ENCODE measurements at regions not wholly inside any gene's neighbourhood (a gene's known extent, or its start where the extent isn't known, plus 50 kb on each side); places are given as distances from the start of the nearest gene placed in this dataset.

DNA sequence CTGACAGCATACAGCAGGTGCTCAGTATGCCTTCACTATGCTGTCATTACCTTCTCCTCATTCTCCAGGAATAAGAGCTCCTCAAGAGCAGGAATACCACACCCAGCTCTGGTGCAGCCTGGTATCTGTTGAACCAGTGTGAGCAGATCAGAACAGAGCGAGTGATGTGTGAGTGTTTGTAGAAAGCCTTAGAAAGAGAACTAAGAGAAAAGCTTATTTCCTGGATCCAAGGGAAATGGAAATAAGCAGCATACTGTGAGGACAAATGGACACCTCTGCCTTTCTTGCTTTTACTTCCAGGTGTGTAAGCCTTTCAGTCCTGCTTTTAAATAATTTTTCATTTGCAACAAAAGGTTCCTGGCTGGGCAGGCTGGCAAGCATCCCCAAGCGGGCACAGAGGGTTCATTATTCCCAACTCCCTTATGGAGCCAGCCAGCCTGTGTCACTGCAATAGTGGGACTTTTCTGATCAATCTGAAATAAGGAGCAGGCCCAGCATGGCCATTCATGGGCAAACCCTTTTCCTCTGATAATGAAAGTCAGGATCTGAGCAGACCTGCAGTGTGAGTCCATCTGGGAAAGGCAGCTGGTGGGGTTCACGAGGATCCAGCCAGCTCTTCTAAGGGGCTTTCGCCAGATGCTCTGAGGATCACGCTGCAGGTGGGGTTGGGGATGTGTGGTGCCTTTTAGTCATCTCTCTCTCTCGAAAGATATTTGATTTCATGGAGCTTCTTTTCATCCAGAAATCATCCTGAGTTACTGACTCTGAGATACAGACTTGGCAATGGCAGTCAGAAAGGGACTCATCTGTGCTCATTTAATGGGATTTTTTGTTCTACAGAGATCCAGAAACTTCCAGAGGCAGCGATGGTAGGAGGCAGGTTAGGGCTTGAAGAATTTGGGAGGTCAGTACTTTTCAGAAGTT lies 594.9 kb upstream of the CFAP20DC start:
- intact Hi-C loops (cut with micrococcal nuclease; ENCODE audit: unreplicated experiment) = no loop called here
- ChIA-PET CTCF (no interaction called here), POLR2A (ENCODE audit: low non-redundant PET) (no interaction called here)
- H3K9me3 ChIP-seq (ENCODE audit: low read depth, low read length, poor library complexity, severe bottlenecking) = no peaks in the 10 kb centered on the region
- H3K4me3 ChIP-seq (ENCODE audit: low read depth, low read length, poor library complexity, severe bottlenecking) = no peak overlapping the region
- no peak for TF ChIP-seq EZH2 (IDR thresholded peaks at IDR 0.05; ENCODE audit: borderline replicate concordance, low read depth, low read length, poor library complexity, severe bottlenecking)
- TF ChIP-seq, protein P1, sequence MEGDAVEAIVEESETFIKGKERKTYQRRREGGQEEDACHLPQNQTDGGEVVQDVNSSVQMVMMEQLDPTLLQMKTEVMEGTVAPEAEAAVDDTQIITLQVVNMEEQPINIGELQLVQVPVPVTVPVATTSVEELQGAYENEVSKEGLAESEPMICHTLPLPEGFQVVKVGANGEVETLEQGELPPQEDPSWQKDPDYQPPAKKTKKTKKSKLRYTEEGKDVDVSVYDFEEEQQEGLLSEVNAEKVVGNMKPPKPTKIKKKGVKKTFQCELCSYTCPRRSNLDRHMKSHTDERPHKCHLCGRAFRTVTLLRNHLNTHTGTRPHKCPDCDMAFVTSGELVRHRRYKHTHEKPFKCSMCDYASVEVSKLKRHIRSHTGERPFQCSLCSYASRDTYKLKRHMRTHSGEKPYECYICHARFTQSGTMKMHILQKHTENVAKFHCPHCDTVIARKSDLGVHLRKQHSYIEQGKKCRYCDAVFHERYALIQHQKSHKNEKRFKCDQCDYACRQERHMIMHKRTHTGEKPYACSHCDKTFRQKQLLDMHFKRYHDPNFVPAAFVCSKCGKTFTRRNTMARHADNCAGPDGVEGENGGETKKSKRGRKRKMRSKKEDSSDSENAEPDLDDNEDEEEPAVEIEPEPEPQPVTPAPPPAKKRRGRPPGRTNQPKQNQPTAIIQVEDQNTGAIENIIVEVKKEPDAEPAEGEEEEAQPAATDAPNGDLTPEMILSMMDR (conservative IDR thresholded peaks at IDR 0.05; ENCODE audit: low read depth, low read length) = no peak
- no TSS peak for BruUV-seq (replicated peaks)
- H3K27ac ChIP-seq (ENCODE audit: low read depth, low read length, poor library complexity, severe bottlenecking) = no peak overlapping the region
- no peaks in the 10 kb centered on the region for H3K36me3 ChIP-seq (ENCODE audit: insufficient read depth, low read length, poor library complexity, severe bottlenecking)
- no peaks in the 10 kb centered on the region for H3K4me1 ChIP-seq (ENCODE audit: insufficient read depth, low read length, poor library complexity, severe bottlenecking)
- DNase-seq (ENCODE audit: low spot score) = no peak
- H3K27me3 ChIP-seq (replicated peaks; ENCODE audit: insufficient read depth, low read depth, low read length, poor library complexity) = peaks cover 15% of the 10 kb centered on the region

GRCh38 chr3:59641169-59641899 lies 591.5 kb upstream of the CFAP20DC start:
- BruUV-seq (replicated peaks) = no TSS peak
- no peaks in the 10 kb centered on the region for H3K4me1 ChIP-seq (ENCODE audit: insufficient read depth, low read length, poor library complexity, severe bottlenecking)

GRCh38 chr3:59632760-59633573 lies 583.1 kb upstream of the CFAP20DC start:
- ChIA-PET POLR2A (ENCODE audit: low non-redundant PET) (no interaction called here), CTCF (no interaction called here)
- no peak overlapping the region for H3K4me3 ChIP-seq (ENCODE audit: low read depth, low read length, poor library complexity, severe bottlenecking)
- H3K4me1 ChIP-seq (ENCODE audit: insufficient read depth, low read length, poor library complexity, severe bottlenecking) = no peaks in the 10 kb centered on the region
- H3K36me3 ChIP-seq (ENCODE audit: insufficient read depth, low read length, poor library complexity, severe bottlenecking) = no peaks in the 10 kb centered on the region
- DNase-seq (ENCODE audit: low spot score) = no peak
- intact Hi-C loops (cut with micrococcal nuclease; ENCODE audit: unreplicated experiment) = no loop called here
- TF ChIP-seq, protein P1 (conservative IDR thresholded peaks at IDR 0.05; ENCODE audit: low read depth, low read length) = no peak
- TF ChIP-seq EZH2 (IDR thresholded peaks at IDR 0.05; ENCODE audit: borderline replicate concordance, low read depth, low read length, poor library complexity, severe bottlenecking) = no peak
- no peaks in the 10 kb centered on the region for H3K27me3 ChIP-seq (replicated peaks; ENCODE audit: insufficient read depth, low read depth, low read length, poor library complexity)
- no peaks in the 10 kb centered on the region for H3K9me3 ChIP-seq (ENCODE audit: low read depth, low read length, poor library complexity, severe bottlenecking)
- no TSS peak for BruUV-seq (replicated peaks)
- no peak overlapping the region for H3K27ac ChIP-seq (ENCODE audit: low read depth, low read length, poor library complexity, severe bottlenecking)

More at GRCh38 chr3:59641169-59641899, 591.5 kb upstream of the CFAP20DC start:
- TF ChIP-seq, protein P1 (conservative IDR thresholded peaks at IDR 0.05; ENCODE audit: low read depth, low read length) = no peak
- TF ChIP-seq EZH2 (IDR thresholded peaks at IDR 0.05; ENCODE audit: borderline replicate concordance, low read depth, low read length, poor library complexity, severe bottlenecking) = no peak
- intact Hi-C loops (cut with micrococcal nuclease; ENCODE audit: unreplicated experiment) = no loop called here
- no peaks in the 10 kb centered on the region for H3K36me3 ChIP-seq (ENCODE audit: insufficient read depth, low read length, poor library complexity, severe bottlenecking)
- ChIA-PET POLR2A (ENCODE audit: low non-redundant PET) (no interaction called here), CTCF (no interaction called here)
- DNase-seq (ENCODE audit: low spot score) = no peak
- H3K9me3 ChIP-seq (ENCODE audit: low read depth, low read length, poor library complexity, severe bottlenecking) = no peaks in the 10 kb centered on the region
- no peak overlapping the region for H3K27ac ChIP-seq (ENCODE audit: low read depth, low read length, poor library complexity, severe bottlenecking)
- no peak overlapping the region for H3K4me3 ChIP-seq (ENCODE audit: low read depth, low read length, poor library complexity, severe bottlenecking)
- H3K27me3 ChIP-seq (replicated peaks; ENCODE audit: insufficient read depth, low read depth, low read length, poor library complexity) = peaks cover 15% of the 10 kb centered on the region
